Hepatocyte (in vitro differentiated cells): ENCODE measurements at regions not wholly inside any gene's neighbourhood (a gene's known extent, or its start where the extent isn't known, plus 50 kb on each side); places are given as distances from the start of the nearest gene placed in this dataset.

Source experiments
- DNase-seq: peaks from one replicate; pipeline ENCODE4 v3.0.0-alpha.2; 2016; ENCODE audit warnings: low spot score
- H2AFZ ChIP-seq: fragments of 200-600 bp; sonication (generic); 2 replicates; pipeline ENCODE4 v1.6.0; 2016; ENCODE audit warnings: antibody characterized with exemption, mild to moderate bottlenecking
- H3K27ac ChIP-seq: fragments of 200-600 bp; sonication (generic); 2 replicates; pipeline ENCODE4 v1.5.1; 2016; ENCODE audit warnings: mild to moderate bottlenecking
- H3K27me3 ChIP-seq: fragments of 200-600 bp; sonication (generic); 2 replicates; pipeline ENCODE4 v1.6.1; 2016
- H3K36me3 ChIP-seq: fragments of 200-600 bp; sonication (generic); replicated peaks from 2 replicates; pipeline ENCODE4 v1.5.1; 2016; ENCODE audit warnings: low read depth; ENCODE audit not compliant: insufficient read depth
- H3K4me1 ChIP-seq: fragments of 200-600 bp; sonication (generic); 2 replicates; pipeline ENCODE4 v1.5.1; 2016; ENCODE audit warnings: mild to moderate bottlenecking, moderate library complexity; ENCODE audit not compliant: insufficient read depth
- H3K4me2 ChIP-seq: fragments of 200-600 bp; sonication (generic); 2 replicates; pipeline ENCODE4 v1.6.0; 2016
- H3K4me3 ChIP-seq: fragments of 200-600 bp; sonication (generic); 2 replicates; pipeline ENCODE4 v1.5.1; 2016; ENCODE audit warnings: mild to moderate bottlenecking
- H3K79me2 ChIP-seq: fragments of 200-600 bp; sonication (generic); 2 replicates; pipeline ENCODE4 v1.6.0; 2017; ENCODE audit warnings: mild to moderate bottlenecking
- H3K9me2 ChIP-seq: fragments of 200-600 bp; sonication (generic); replicated peaks from 2 replicates; pipeline ENCODE4 v1.6.0; 2017; ENCODE audit warnings: mild to moderate bottlenecking; ENCODE audit not compliant: insufficient read depth
- H3K9me3 ChIP-seq: fragments of 200-600 bp; sonication (generic); 2 replicates; pipeline ENCODE4 v1.5.1; 2016; ENCODE audit warnings: low read depth, mild to moderate bottlenecking
- H4K20me1 ChIP-seq: fragments of 200-600 bp; sonication (generic); 2 replicates; pipeline ENCODE4 v1.6.0; 2016; ENCODE audit warnings: mild to moderate bottlenecking; ENCODE audit not compliant: insufficient read depth, poor library complexity, severe bottlenecking
- CTCF ChIP-seq: fragments of 200-600 bp; sonication (generic); IDR thresholded peaks from 2 replicates; pipeline ENCODE4 v1.5.1; 2016; ENCODE audit warnings: antibody characterized with exemption, mild to moderate bottlenecking; ENCODE audit not compliant: poor library complexity
- EZH2 ChIP-seq: fragments of 200-600 bp; sonication (generic); IDR thresholded peaks from 2 replicates; pipeline ENCODE4 v1.6.1; 2016; ENCODE audit warnings: antibody characterized with exemption, mild to moderate bottlenecking, borderline replicate concordance
- EZH2phosphoT487 ChIP-seq: fragments of 200-600 bp; sonication (generic); IDR thresholded peaks from one replicate; pipeline ENCODE4 v1.6.1; 2018; ENCODE audit warnings: antibody characterized with exemption, mild to moderate bottlenecking, low read depth, moderate library complexity; ENCODE audit not compliant: unreplicated experiment, severe bottlenecking
- WGBS: methylation state at CpG from one replicate; pipeline ENCODE4 v1.1.6; 2016; ENCODE audit warnings: low lambda C conversion rate; ENCODE audit errors: missing lambda C conversion rate; 5-methylcytosine and 5-hydroxymethylcytosine counted together

GRCh38 chr1:17967623-17968255 is 139.9 kb upstream of the IGSF21 start:
- WGBS = 77% methylated on average over 2 of the region's 2 CpGs
- Histone ChIP-seq H3K9me2 (no peaks in the 10 kb centered on the region), H3K27me3 (peaks cover 3% of the 10 kb centered on the region), H4K20me1 (no peaks in the 10 kb centered on the region), H3K4me1 (no peaks in the 10 kb centered on the region), H3K4me2 (no peak overlapping the region), H3K79me2 (no peaks in the 10 kb centered on the region), H3K36me3 (no peaks in the 10 kb centered on the region), H3K9me3 (no peaks in the 10 kb centered on the region), H3K4me3 (no peak overlapping the region), H3K27ac (no peak overlapping the region), H2AFZ (no peak overlapping the region)
- no peak for DNase-seq
- TF ChIP-seq EZH2phosphoT487 = no peak

- Histone ChIP-seq H3K27me3 (peaks cover 9% of the 10 kb centered on the region), H3K9me3 (no peaks in the 10 kb centered on the region), H2AFZ (no peak overlapping the region), H3K4me1 (no peaks in the 10 kb centered on the region), H3K4me2 (no peak overlapping the region), H3K4me3 (no peak overlapping the region), H3K36me3 (no peaks in the 10 kb centered on the region), H4K20me1 (no peaks in the 10 kb centered on the region), H3K79me2 (no peaks in the 10 kb centered on the region), H3K9me2 (no peaks in the 10 kb centered on the region), H3K27ac (no peak overlapping the region)
- TF ChIP-seq EZH2 (no peak), CTCF (no peak), EZH2phosphoT487 (no peak)
- no peak for DNase-seq
- 92% methylated on average over 5 of the region's 5 CpGs for whole genome bisulfite sequencing
These were observed 136.8 kb upstream of the IGSF21 start for GRCh38 chr1:17970757-17971156.

GRCh38 chr1:17973694-17974093 is 133.9 kb upstream of the IGSF21 start:
- H2AFZ ChIP-seq = no peak overlapping the region
- no peak overlapping the region for H3K27ac ChIP-seq
- H3K36me3 ChIP-seq = no peaks in the 10 kb centered on the region
- no peaks in the 10 kb centered on the region for H3K4me1 ChIP-seq
- no peak overlapping the region for H3K4me3 ChIP-seq
- H3K9me3 ChIP-seq = no peaks in the 10 kb centered on the region
- no peak for TF ChIP-seq EZH2phosphoT487
- TF ChIP-seq CTCF = no peak
- TF ChIP-seq EZH2 = no peak
- no peak for DNase-seq
- no peaks in the 10 kb centered on the region for H4K20me1 ChIP-seq
- no peaks in the 10 kb centered on the region for H3K9me2 ChIP-seq
- H3K79me2 ChIP-seq = no peaks in the 10 kb centered on the region
- H3K27me3 ChIP-seq = peaks cover 9% of the 10 kb centered on the region
- no peak overlapping the region for H3K4me2 ChIP-seq
- WGBS = 61% methylated on average over 8 of the region's 8 CpGs

- no peak overlapping the region for H3K27ac ChIP-seq
- no peaks in the 10 kb centered on the region for H3K36me3 ChIP-seq
- H3K79me2 ChIP-seq = no peaks in the 10 kb centered on the region
- peaks cover 11% of the 10 kb centered on the region for H3K27me3 ChIP-seq
- H3K4me3 ChIP-seq = no peak overlapping the region
- no peak for TF ChIP-seq CTCF
- TF ChIP-seq EZH2 = no peak
- no peak for TF ChIP-seq EZH2phosphoT487
- DNase-seq = no peak
- no peak overlapping the region for H3K4me2 ChIP-seq
- no peak overlapping the region for H2AFZ ChIP-seq
- H4K20me1 ChIP-seq = no peaks in the 10 kb centered on the region
- no peaks in the 10 kb centered on the region for H3K9me2 ChIP-seq
- H3K9me3 ChIP-seq = no peaks in the 10 kb centered on the region
- H3K4me1 ChIP-seq = no peaks in the 10 kb centered on the region
These were observed 130.7 kb upstream of the IGSF21 start for GRCh38 chr1:17976854-17977253.
